Adrenal gland (tissue), 9 donors: ENCODE measurements at regions not wholly inside any gene's neighbourhood (a gene's known extent, or its start where the extent isn't known, plus 50 kb on each side); places are given as distances from the start of the nearest gene placed in this dataset.
"Not testable (repeated sequence)": the region's sequence is repeated elsewhere in the genome, so short reads cannot be mapped to it uniquely, and the experiment has no call there.

Experiments
- DNase-seq, 7 donors: peaks; one replicate each; pipeline ENCODE4 v3.0.0-alpha.2; 2019 to 2020
- H3K27ac ChIP-seq, 5 donors: fragments of 200-600 bp; sonication (generic) in 4 of 5; 1 replicate in 3 of 5; 2 replicates in 2 of 5; pipeline versions ENCODE4 v1.5.1 to v1.8.0; 2016 to 2020; ENCODE audit warnings: mild to moderate bottlenecking in 1 of 5
- H3K27me3 ChIP-seq: fragments of 200-600 bp; 2 replicates; pipeline ENCODE4 v1.8.0; 2021
- H3K36me3 ChIP-seq, 2 donors: fragments of 200-600 bp; replicated peaks in 1 of 2; 1 replicate in 1 of 2; 2 replicates in 1 of 2; pipeline versions ENCODE4 v1.5.1 to v1.8.0; 2018 to 2022
- H3K4me1 ChIP-seq, 2 donors: fragments of 200-600 bp; replicated peaks in 1 of 2; 1 replicate in 1 of 2; 2 replicates in 1 of 2; pipeline versions ENCODE4 v1.5.1 to v1.8.0; 2018 to 2021
- H3K4me3 ChIP-seq, 4 donors: fragments of 200-600 bp; sonication (generic) in 3 of 4; one replicate each; pipeline ENCODE4 v1.5.1; 2016 to 2018
- H3K9me3 ChIP-seq, 3 donors: fragments of 200-600 bp; sonication (generic) in 1 of 3; replicated peaks in 1 of 3; 1 replicate in 2 of 3; 2 replicates in 1 of 3; pipeline versions ENCODE4 v1.5.1 to v1.8.0; 2016 to 2021
- whole genome bisulfite sequencing, 4 donors: extraction: QIAGEN DNeasy Blood & Tissue Kit in 2 of 4; methylation state at CpG; one replicate each; pipeline versions ENCODE4 v1.1.5 to v1.1.7; 2013 to 2017; 5-methylcytosine and 5-hydroxymethylcytosine counted together
- intact Hi-C, 2 donors: fragments of 100-400 bp; cut with DNase I; formaldehyde crosslinking; loops; one replicate each; pipeline versions ENCODE4 v1.14.1 to v1.15.0; 2022 to 2023
- donor health status: healthy with polysubstance abuse.
- donor health status: Bipolar disorder and iron deficiency.
- donor health status: DM: yes; HTN: yes; CAD: no.
- donor health status: DM: no; HTN: no; CAD: no.
- donor health status: DM: no; HTN: no; CAD: no.

GRCh38 chr1:234795711-234796437, 185.9 kb upstream of the IRF2BP2 start:
- DNase-seq, result peak in 1 of 7 donors; percentile 30
- H3K4me1 ChIP-seq, result not testable (repeated sequence)

GRCh38 chr1:234795007-234795406, 185.0 kb upstream of the IRF2BP2 start:
- H3K4me1 ChIP-seq, H3K27ac ChIP-seq, H3K27me3 ChIP-seq, H3K4me3 ChIP-seq, intact Hi-C loops, H3K36me3 ChIP-seq, H3K9me3 ChIP-seq, DNase-seq: not testable (repeated sequence)
- WGBS, 4 donors, result 59 to 88% (median 61%) methylated on average over 1 to 2 of the region's 3 CpGs

More at GRCh38 chr1:234795711-234796437, 185.9 kb upstream of the IRF2BP2 start:
- H3K36me3 ChIP-seq, H3K4me3 ChIP-seq, H3K9me3 ChIP-seq, intact Hi-C loops, H3K27me3 ChIP-seq, H3K27ac ChIP-seq: not testable (repeated sequence)
- 76 to 96% (median 81%) methylated on average over 5 to 7 of the region's 7 CpGs for WGBS, 4 donors

- H3K27ac ChIP-seq, DNase-seq, H3K9me3 ChIP-seq, H3K36me3 ChIP-seq, intact Hi-C loops, H3K4me3 ChIP-seq, H3K4me1 ChIP-seq, H3K27me3 ChIP-seq: not testable (repeated sequence)
- WGBS, 4 donors, result 76 to 100% (median 88%) methylated on average over 1 to 4 of the region's 4 CpGs
Measured at GRCh38 chr1:234794452-234794851, 184.5 kb upstream of the IRF2BP2 start.

- H3K27ac ChIP-seq, DNase-seq, H3K4me1 ChIP-seq, H3K36me3 ChIP-seq, H3K9me3 ChIP-seq, intact Hi-C loops, H3K4me3 ChIP-seq, H3K27me3 ChIP-seq: not testable (repeated sequence)
- 57 to 63% methylated on average over 3 of the region's 5 CpGs; no CpG with 5 or more reads in 2 of the 4 donors for WGBS, 4 donors
Measured at GRCh38 chr1:234793924-234794323, 183.9 kb upstream of the IRF2BP2 start.

GRCh38 chr1:234792221-234792864, 182.4 kb upstream of the IRF2BP2 start:
- H3K9me3 ChIP-seq, intact Hi-C loops, H3K36me3 ChIP-seq, H3K4me1 ChIP-seq, H3K27me3 ChIP-seq, H3K27ac ChIP-seq, DNase-seq, H3K4me3 ChIP-seq: not testable (repeated sequence)
- WGBS, 4 donors, result 77 to 100% (median 90%) methylated on average over 1 to 3 of the region's 4 CpGs

GRCh38 chr1:234791615-234792014, 181.6 kb upstream of the IRF2BP2 start:
- DNase-seq, H3K4me3 ChIP-seq, H3K9me3 ChIP-seq, H3K36me3 ChIP-seq, H3K27ac ChIP-seq, H3K4me1 ChIP-seq, intact Hi-C loops, H3K27me3 ChIP-seq: not testable (repeated sequence)
- 71% methylated on average over 1 of the region's 3 CpGs; no CpG with 5 or more reads in 3 of the 4 donors for WGBS, 4 donors

GRCh38 chr1:234790333-234790732, 180.4 kb upstream of the IRF2BP2 start:
- DNase-seq, H3K9me3 ChIP-seq, H3K4me3 ChIP-seq, intact Hi-C loops, H3K27ac ChIP-seq, H3K36me3 ChIP-seq, H3K27me3 ChIP-seq, H3K4me1 ChIP-seq: not testable (repeated sequence)
- no CpG with 5 or more reads among the region's 1 CpG for WGBS, 4 donors

GRCh38 chr1:234787011-234787584, 177.1 kb upstream of the IRF2BP2 start:
- H3K4me3 ChIP-seq, H3K27me3 ChIP-seq, H3K36me3 ChIP-seq, H3K9me3 ChIP-seq, H3K27ac ChIP-seq, intact Hi-C loops, H3K4me1 ChIP-seq: not testable (repeated sequence)
- DNase-seq, result peak in 1 of 7 donors; percentile 8
- 75 to 84% (median 79%) methylated on average over 6 to 8 of the region's 8 CpGs for WGBS, 4 donors

- H3K4me3 ChIP-seq, H3K27me3 ChIP-seq, H3K4me1 ChIP-seq, intact Hi-C loops, H3K27ac ChIP-seq, H3K36me3 ChIP-seq, H3K9me3 ChIP-seq, DNase-seq: not testable (repeated sequence)
- 91 to 100% (median 96%) methylated on average over 1 to 8 of the region's 8 CpGs for WGBS, 4 donors
Measured at GRCh38 chr1:234785922-234786321, 175.9 kb upstream of the IRF2BP2 start.

- DNase-seq, H3K9me3 ChIP-seq, H3K27me3 ChIP-seq, intact Hi-C loops, H3K4me3 ChIP-seq, H3K36me3 ChIP-seq, H3K27ac ChIP-seq, H3K4me1 ChIP-seq: not testable (repeated sequence)
- WGBS, 4 donors, result 91 to 100% (median 91%) methylated on average over 7 to 9 of the region's 9 CpGs
Measured at GRCh38 chr1:234785471-234785919, 175.5 kb upstream of the IRF2BP2 start.

GRCh38 chr1:234784108-234784507, 174.1 kb upstream of the IRF2BP2 start:
- H3K4me1 ChIP-seq, H3K4me3 ChIP-seq, H3K36me3 ChIP-seq, H3K27ac ChIP-seq, H3K9me3 ChIP-seq, intact Hi-C loops, H3K27me3 ChIP-seq, DNase-seq: not testable (repeated sequence)
- WGBS, 4 donors, result 92 to 100% (median 96%) methylated on average over 2 of the region's 2 CpGs
